GM21528 (cell line): ENCODE measurements at regions not wholly inside any gene's neighbourhood (a gene's known extent, or its start where the extent isn't known, plus 50 kb on each side); places are given as distances from the start of the nearest gene placed in this dataset.

ENCODE experiments used
- ATAC-seq: cut with Tn5 transposase; IDR thresholded peaks from one replicate; pipeline ENCODE4 v1.9.1; 2021; ENCODE audit warnings: mild to moderate bottlenecking, moderate library complexity; ENCODE audit not compliant: unreplicated experiment, low FRiP score

- no peak for ATAC-seq
Observed at GRCh38 chr18:78904179-78904531, 75.5 kb upstream of the SALL3 start.

- no peak for ATAC-seq
Observed at GRCh38 chr18:78905334-78905733, 74.3 kb upstream of the SALL3 start.

GRCh38 chr18:78906066-78906465 is 73.6 kb upstream of the SALL3 start:
- no peak for ATAC-seq

GRCh38 chr18:78908462-78909260 is 71.0 kb upstream of the SALL3 start:
- ATAC-seq: no peak

- ATAC-seq: no peak
Observed at GRCh38 chr18:78911751-78912283, 67.8 kb upstream of the SALL3 start.

- ATAC-seq: no peak
Observed at GRCh38 chr18:78912336-78912735, 67.3 kb upstream of the SALL3 start.

GRCh38 chr18:78912844-78913243 is 66.8 kb upstream of the SALL3 start:
- no peak for ATAC-seq

GRCh38 chr18:78913395-78913794 is 66.2 kb upstream of the SALL3 start:
- no peak for ATAC-seq

- ATAC-seq: no peak
Observed at GRCh38 chr18:78913830-78914231, 65.8 kb upstream of the SALL3 start.

- ATAC-seq: no peak
Observed at GRCh38 chr18:78914249-78914935, 65.2 kb upstream of the SALL3 start.

GRCh38 chr18:78915446-78916008 is 64.1 kb upstream of the SALL3 start:
- no peak for ATAC-seq

- ATAC-seq: no peak
Observed at GRCh38 chr18:78918707-78919106, 60.9 kb upstream of the SALL3 start.

- no peak for ATAC-seq
Observed at GRCh38 chr18:78919956-78920355, 59.7 kb upstream of the SALL3 start.

GRCh38 chr18:78920456-78921138 is 59.0 kb upstream of the SALL3 start:
- no peak for ATAC-seq

- ATAC-seq: no peak
Observed at GRCh38 chr18:78922856-78923255, 56.8 kb upstream of the SALL3 start.

- no peak for ATAC-seq
Observed at GRCh38 chr18:78924301-78924700, 55.3 kb upstream of the SALL3 start.

GRCh38 chr18:78924786-78925540 is 54.7 kb upstream of the SALL3 start:
- ATAC-seq: no peak

- no peak for ATAC-seq
Observed at GRCh38 chr18:78925557-78926242, 53.9 kb upstream of the SALL3 start.

GRCh38 chr18:78926243-78926615 is 53.4 kb upstream of the SALL3 start:
- no peak for ATAC-seq

- no peak for ATAC-seq
Observed at GRCh38 chr18:78927156-78927555, 52.5 kb upstream of the SALL3 start.
